Tongue (tissue), 1 donor: ENCODE measurements at regions not wholly inside any gene's neighbourhood (a gene's known extent, or its start where the extent isn't known, plus 50 kb on each side); places are given as distances from the start of the nearest gene placed in this dataset.
"Not testable (repeated sequence)": the region's sequence is repeated elsewhere in the genome, so short reads cannot be mapped to it uniquely, and the experiment has no call there.

Source experiments
- DNase-seq: peaks from one replicate; pipeline ENCODE4 v3.0.0-alpha.2; 2015

GRCh38 chr1:120357046-120357445 lies 57.8 kb upstream of the NBPF8 start:
- not testable (repeated sequence) for DNase-seq

- DNase-seq = not testable (repeated sequence)
Measured at GRCh38 chr1:120356170-120356569, 58.7 kb upstream of the NBPF8 start.

GRCh38 chr1:120354618-120355184 lies 60.1 kb upstream of the NBPF8 start:
- peak; percentile 74 for DNase-seq

GRCh38 chr1:120342231-120343073 lies 72.4 kb upstream of the NBPF8 start:
- DNase-seq = peak; percentile 2

- DNase-seq = peak; percentile 9
Measured at GRCh38 chr1:120341756-120342155, 73.1 kb upstream of the NBPF8 start.

- DNase-seq = not testable (repeated sequence)
Measured at GRCh38 chr1:120340838-120341751, 73.7 kb upstream of the NBPF8 start.

GRCh38 chr1:120315738-120316137 lies 99.1 kb upstream of the NBPF8 start:
- DNase-seq = not testable (repeated sequence)

GRCh38 chr1:120311930-120312329 lies 102.9 kb upstream of the NBPF8 start:
- DNase-seq = not testable (repeated sequence)

- DNase-seq = not testable (repeated sequence)
Measured at GRCh38 chr1:120308940-120309578, 105.8 kb upstream of the NBPF8 start.

- DNase-seq = not testable (repeated sequence)
Measured at GRCh38 chr1:120305046-120305445, 109.8 kb upstream of the NBPF8 start.

- DNase-seq = not testable (repeated sequence)
Measured at GRCh38 chr1:120304341-120304740, 110.5 kb upstream of the NBPF8 start.

GRCh38 chr1:120299433-120300057 lies 115.3 kb upstream of the NBPF8 start:
- not testable (repeated sequence) for DNase-seq

- not testable (repeated sequence) for DNase-seq
Measured at GRCh38 chr1:120298487-120298886, 116.3 kb upstream of the NBPF8 start.

GRCh38 chr1:120297345-120297953 lies 117.4 kb upstream of the NBPF8 start:
- not testable (repeated sequence) for DNase-seq

- DNase-seq = not testable (repeated sequence)
Measured at GRCh38 chr1:120290105-120290504, 113.8 kb upstream of the SEC22B start.

- not testable (repeated sequence) for DNase-seq
Measured at GRCh38 chr1:120289601-120290074, 113.3 kb upstream of the SEC22B start.

GRCh38 chr1:120288814-120289600 lies 112.7 kb upstream of the SEC22B start:
- DNase-seq = not testable (repeated sequence)

GRCh38 chr1:120288167-120288566 lies 111.8 kb upstream of the SEC22B start:
- not testable (repeated sequence) for DNase-seq

GRCh38 chr1:120282744-120283464 lies 106.6 kb upstream of the SEC22B start:
- not testable (repeated sequence) for DNase-seq
